KMS-11 (cell line): ENCODE measurements at regions not wholly inside any gene's neighbourhood (a gene's known extent, or its start where the extent isn't known, plus 50 kb on each side); places are given as distances from the start of the nearest gene placed in this dataset.

Experiments used
- H2AFZ ChIP-seq: fragments of 200-600 bp; sonication (generic); 2 replicates; pipeline ENCODE4 v1.6.1; 2016; ENCODE audit warnings: antibody characterized with exemption, mixed run types, low read depth
- H3K27ac ChIP-seq: fragments of 200-600 bp; sonication (generic); 2 replicates; pipeline ENCODE4 v1.6.1; 2016; ENCODE audit warnings: mild to moderate bottlenecking, mixed run types
- H3K27me3 ChIP-seq: fragments of 200-600 bp; sonication (generic); 2 replicates; pipeline ENCODE4 v1.6.1; 2017; ENCODE audit warnings: mild to moderate bottlenecking, low read depth, mixed run types, moderate library complexity; ENCODE audit not compliant: insufficient read depth
- H3K36me3 ChIP-seq: fragments of 200-600 bp; sonication (generic); 2 replicates; pipeline ENCODE4 v1.6.1; 2017; ENCODE audit warnings: mild to moderate bottlenecking, mixed run types; ENCODE audit not compliant: insufficient read depth
- H3K4me1 ChIP-seq: fragments of 200-600 bp; sonication (generic); 2 replicates; pipeline ENCODE4 v1.6.1; 2016; ENCODE audit warnings: mild to moderate bottlenecking, low read depth, mixed run types; ENCODE audit not compliant: poor library complexity, severe bottlenecking
- H3K4me2 ChIP-seq: fragments of 200-600 bp; sonication (generic); 2 replicates; pipeline ENCODE4 v1.7.0; 2016; ENCODE audit warnings: mild to moderate bottlenecking, mixed run types
- H3K4me3 ChIP-seq: fragments of 200-600 bp; sonication (generic); IDR thresholded peaks from 2 replicates; pipeline ENCODE4 v1.6.1; 2017; ENCODE audit warnings: low read depth, low read length, mixed read lengths; ENCODE audit not compliant: insufficient read depth
- H3K79me2 ChIP-seq: fragments of 200-600 bp; sonication (generic); 2 replicates; pipeline ENCODE4 v1.6.1; 2016; ENCODE audit warnings: low read depth, mixed run types; ENCODE audit not compliant: insufficient read depth
- H3K9ac ChIP-seq: fragments of 200-600 bp; sonication (generic); 2 replicates; pipeline ENCODE4 v1.6.1; 2016; ENCODE audit warnings: mild to moderate bottlenecking, mixed run types
- H4K20me1 ChIP-seq: fragments of 200-600 bp; sonication (generic); 2 replicates; pipeline ENCODE4 v1.6.1; 2016; ENCODE audit warnings: mild to moderate bottlenecking, mixed run types; ENCODE audit not compliant: insufficient read depth
- TF ChIP-seq, protein P1 (sequence below): fragments of 200-600 bp; sonication (generic); conservative IDR thresholded peaks from 2 replicates; pipeline ENCODE4 v1.6.1; 2017; ENCODE audit warnings: low read depth, mild to moderate bottlenecking, antibody characterized with exemption, low read length, moderate library complexity, mixed read lengths

DNA sequence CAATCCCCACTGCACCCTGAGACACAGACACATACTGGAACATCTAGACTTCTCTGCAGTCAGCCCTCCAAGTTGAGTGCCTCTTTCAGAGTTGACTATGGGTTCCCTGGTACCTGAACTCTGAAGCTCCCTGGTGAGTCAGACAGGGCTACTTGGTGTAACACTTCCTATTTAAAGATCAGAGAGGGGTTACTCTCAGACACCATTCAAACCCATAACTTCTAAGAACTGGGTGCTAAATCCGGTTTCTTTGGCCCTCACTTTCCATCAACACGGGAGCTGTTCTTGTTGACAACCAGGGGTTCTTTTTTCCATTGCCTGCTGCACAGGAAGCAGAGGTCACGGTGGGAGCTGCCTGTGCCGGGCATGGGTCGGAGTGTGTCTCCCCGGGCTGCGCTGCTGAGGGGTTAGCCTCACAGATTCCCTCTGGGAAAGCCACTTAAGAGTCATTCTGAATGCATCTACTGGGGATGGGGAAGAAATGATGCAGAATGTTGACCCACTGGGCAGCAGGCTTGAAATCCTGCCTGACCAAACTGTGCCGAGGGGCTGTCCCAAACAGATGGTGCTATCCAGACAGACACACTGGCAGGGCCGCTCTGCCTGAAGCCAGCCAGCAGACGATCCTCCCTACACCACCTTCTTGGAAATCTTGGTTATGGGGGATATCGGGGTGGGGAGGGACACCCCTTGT, 74.1 kb downstream of the PITPNM2 start:
- H3K4me1 ChIP-seq, result no peaks in the 10 kb centered on the region
- H3K27ac ChIP-seq, result no peak overlapping the region
- no peaks in the 10 kb centered on the region for H3K36me3 ChIP-seq
- no peak overlapping the region for H3K9ac ChIP-seq
- H3K4me3 ChIP-seq, result no peak overlapping the region
- H3K79me2 ChIP-seq, result no peaks in the 10 kb centered on the region
- TF ChIP-seq, protein P1, sequence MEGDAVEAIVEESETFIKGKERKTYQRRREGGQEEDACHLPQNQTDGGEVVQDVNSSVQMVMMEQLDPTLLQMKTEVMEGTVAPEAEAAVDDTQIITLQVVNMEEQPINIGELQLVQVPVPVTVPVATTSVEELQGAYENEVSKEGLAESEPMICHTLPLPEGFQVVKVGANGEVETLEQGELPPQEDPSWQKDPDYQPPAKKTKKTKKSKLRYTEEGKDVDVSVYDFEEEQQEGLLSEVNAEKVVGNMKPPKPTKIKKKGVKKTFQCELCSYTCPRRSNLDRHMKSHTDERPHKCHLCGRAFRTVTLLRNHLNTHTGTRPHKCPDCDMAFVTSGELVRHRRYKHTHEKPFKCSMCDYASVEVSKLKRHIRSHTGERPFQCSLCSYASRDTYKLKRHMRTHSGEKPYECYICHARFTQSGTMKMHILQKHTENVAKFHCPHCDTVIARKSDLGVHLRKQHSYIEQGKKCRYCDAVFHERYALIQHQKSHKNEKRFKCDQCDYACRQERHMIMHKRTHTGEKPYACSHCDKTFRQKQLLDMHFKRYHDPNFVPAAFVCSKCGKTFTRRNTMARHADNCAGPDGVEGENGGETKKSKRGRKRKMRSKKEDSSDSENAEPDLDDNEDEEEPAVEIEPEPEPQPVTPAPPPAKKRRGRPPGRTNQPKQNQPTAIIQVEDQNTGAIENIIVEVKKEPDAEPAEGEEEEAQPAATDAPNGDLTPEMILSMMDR, result no peak
- no peak overlapping the region for H3K4me2 ChIP-seq
- H4K20me1 ChIP-seq, result no peaks in the 10 kb centered on the region
- H2AFZ ChIP-seq, result no peak overlapping the region
- H3K27me3 ChIP-seq, result no peaks in the 10 kb centered on the region

DNA sequence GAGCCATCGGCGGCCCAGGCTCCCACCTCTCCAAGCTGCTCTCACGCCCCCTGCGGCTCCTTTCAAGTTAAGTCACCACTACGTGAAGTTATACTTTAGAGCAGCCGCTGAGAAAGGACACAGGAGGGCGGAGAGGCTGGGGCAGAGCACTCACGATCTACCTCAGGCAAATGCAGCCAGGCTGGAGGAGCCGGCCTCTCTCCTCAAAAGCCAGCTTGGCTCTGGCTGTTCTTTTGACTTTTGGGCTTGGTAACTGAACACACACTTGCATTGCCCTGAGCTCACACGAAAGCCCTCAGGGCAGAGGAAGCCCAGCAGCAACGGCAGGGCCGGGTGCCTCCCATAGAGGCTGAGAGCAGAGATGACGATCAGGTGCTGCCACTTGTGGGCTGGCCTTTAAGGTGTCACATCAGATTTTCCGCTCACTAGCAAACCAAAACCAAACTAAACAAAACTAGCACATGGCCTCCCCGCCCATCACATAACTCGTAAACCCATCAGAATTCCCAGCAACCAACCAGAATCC, 75.2 kb downstream of the PITPNM2 start:
- Histone ChIP-seq H3K36me3 (no peaks in the 10 kb centered on the region), H3K27me3 (no peaks in the 10 kb centered on the region), H3K4me2 (no peak overlapping the region), H4K20me1 (no peaks in the 10 kb centered on the region), H3K9ac (no peak overlapping the region), H3K79me2 (no peaks in the 10 kb centered on the region), H3K4me1 (no peaks in the 10 kb centered on the region), H3K27ac (no peak overlapping the region), H2AFZ (no peak overlapping the region), H3K4me3 (no peak overlapping the region)
- TF ChIP-seq, protein P1, result no peak

DNA sequence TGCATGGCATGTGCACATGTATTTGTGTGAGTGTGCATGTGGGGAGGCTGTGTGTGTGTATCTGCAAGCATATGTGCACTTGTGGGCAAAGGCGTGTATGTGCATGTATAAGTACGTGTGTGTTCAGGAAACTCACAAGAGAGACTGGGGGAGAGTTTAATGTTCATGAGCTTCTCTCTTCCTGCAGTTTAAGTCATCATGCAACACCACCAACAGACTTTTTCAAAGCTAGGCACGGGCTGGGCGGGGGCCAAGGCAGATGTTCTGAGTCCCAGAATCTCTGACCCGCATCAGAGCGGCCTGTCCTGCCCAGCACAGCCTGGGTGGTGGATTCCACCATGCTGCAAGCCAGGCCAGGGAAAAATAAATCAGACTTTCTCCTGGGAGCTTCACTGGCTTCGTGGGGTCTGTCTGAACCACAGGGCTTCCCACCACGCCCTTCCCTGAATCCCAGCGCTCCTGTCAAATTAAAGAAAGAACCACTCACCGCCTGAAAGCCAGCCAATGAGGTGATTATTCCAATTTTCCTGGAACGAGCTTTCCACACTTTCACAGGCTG, 75.7 kb downstream of the PITPNM2 start:
- Histone ChIP-seq H3K4me1 (no peaks in the 10 kb centered on the region), H2AFZ (no peak overlapping the region), H3K4me2 (no peak overlapping the region), H3K79me2 (no peaks in the 10 kb centered on the region), H4K20me1 (no peaks in the 10 kb centered on the region), H3K27ac (no peak overlapping the region), H3K4me3 (no peak overlapping the region), H3K9ac (no peak overlapping the region), H3K27me3 (no peaks in the 10 kb centered on the region), H3K36me3 (no peaks in the 10 kb centered on the region)
- TF ChIP-seq, protein P1, result no peak

DNA sequence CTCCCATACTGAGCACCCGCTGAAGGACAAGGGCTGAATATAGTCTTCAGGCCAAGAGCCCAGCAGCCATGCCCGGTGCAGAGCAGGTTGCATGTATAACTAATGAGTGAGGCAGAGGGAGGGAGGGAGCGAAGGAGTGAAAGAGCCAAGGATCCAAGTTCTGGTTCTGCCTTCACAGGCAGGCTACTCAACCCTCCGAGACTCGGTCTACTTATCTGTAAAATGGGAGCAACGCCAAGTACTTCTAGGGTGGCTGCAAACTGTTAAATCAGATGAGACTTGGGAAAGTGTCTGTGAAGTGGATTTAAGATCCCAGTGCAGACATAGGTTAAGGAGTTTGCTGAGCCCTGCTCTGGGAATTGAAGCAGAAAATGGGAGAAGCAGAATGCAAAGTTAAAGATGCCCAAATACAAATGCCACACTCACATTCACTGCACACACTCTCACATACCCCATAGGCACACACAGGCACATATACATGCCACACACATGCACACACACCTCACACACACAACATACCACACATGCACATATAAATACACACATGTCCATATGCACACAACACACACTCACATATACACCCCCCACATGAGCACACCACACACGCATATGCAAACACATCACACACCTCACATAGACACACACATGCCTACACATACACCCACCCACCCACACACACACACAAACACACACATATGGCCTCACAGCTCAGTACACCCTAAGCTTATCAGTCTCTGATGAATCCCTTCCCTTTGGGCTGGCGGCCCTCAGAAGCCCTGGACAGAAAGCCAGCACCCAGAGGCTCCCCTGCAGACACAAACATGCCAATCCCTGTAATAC, 76.7 kb downstream of the PITPNM2 start:
- Histone ChIP-seq H3K4me1 (no peaks in the 10 kb centered on the region), H4K20me1 (no peaks in the 10 kb centered on the region), H3K9ac (no peak overlapping the region), H3K36me3 (no peaks in the 10 kb centered on the region), H3K27ac (no peak overlapping the region), H3K27me3 (no peaks in the 10 kb centered on the region), H3K79me2 (no peaks in the 10 kb centered on the region), H2AFZ (no peak overlapping the region), H3K4me3 (no peak overlapping the region), H3K4me2 (no peak overlapping the region)
- TF ChIP-seq, protein P1, result no peak
